ENCODE measurements at regions not wholly inside any gene's neighbourhood (a gene's known extent, or its start where the extent isn't known, plus 50 kb on each side); places are given as distances from the start of the nearest gene placed in this dataset.

GRCh38 chr18:51941999-51942398, 398.0 kb upstream of the DCC start:
- H3K9me3 ChIP-seq (replicated peaks in 1 of 2; ENCODE audit: control insufficient read depth in 2 of 2, insufficient read depth in 1 of 2, low read depth in 1 of 2, low read length in 2 of 2), result no peaks in the 10 kb centered on the region
- H3K4ac ChIP-seq (ENCODE audit: low read length), result no peak overlapping the region
- no peak overlapping the region for H2BK15ac ChIP-seq (ENCODE audit: low read length)
- no peaks in the 10 kb centered on the region for H3K79me1 ChIP-seq (ENCODE audit: low read depth, low read length)
- no peak overlapping the region for H3K23ac ChIP-seq (ENCODE audit: low read depth, low read length, poor library complexity)
- no peak overlapping the region for H3K27ac ChIP-seq (replicated peaks; ENCODE audit: low read length)
- WGBS, 2 donors (ENCODE audit: extremely low coverage in 2 of 2, insufficient read length in 2 of 2, insufficient replicate concordance in 1 of 2), result no CpG with 5 or more reads among the region's 2 CpGs
- H3K9ac ChIP-seq (ENCODE audit: low read depth, low read length, poor library complexity), result no peak overlapping the region
- H3K4me3 ChIP-seq (ENCODE audit: low read length in 2 of 2), result no peak overlapping the region
- H2AFZ ChIP-seq (ENCODE audit: low read length), result no peak overlapping the region
- no peak overlapping the region for H3K18ac ChIP-seq (ENCODE audit: low read length)
- H3K4me1 ChIP-seq (ENCODE audit: control insufficient read depth in 2 of 2, insufficient read depth in 1 of 2, low read depth in 1 of 2, low read length in 2 of 2), result no peaks in the 10 kb centered on the region
- no peak overlapping the region for H2BK12ac ChIP-seq (ENCODE audit: low read length)
- no peak overlapping the region for H3K14ac ChIP-seq (ENCODE audit: low read length)
- H2AK5ac ChIP-seq (ENCODE audit: low read depth, low read length), result no peak overlapping the region
- no peak overlapping the region for H3K4me2 ChIP-seq (ENCODE audit: insufficient read depth, low read length, poor library complexity, severe bottlenecking)
- no peak overlapping the region for H2BK5ac ChIP-seq (ENCODE audit: low read length)
- H2BK120ac ChIP-seq (ENCODE audit: low read depth, low read length), result no peak overlapping the region
- no peak for DNase-seq (ENCODE audit: low spot score)
- no peaks in the 10 kb centered on the region for H3K27me3 ChIP-seq (ENCODE audit: control insufficient read depth in 3 of 3, insufficient read depth in 3 of 3, low read depth in 1 of 3, low read length in 3 of 3)
- H3K36me3 ChIP-seq (replicated peaks in 1 of 2; ENCODE audit: control insufficient read depth in 2 of 2, insufficient read depth in 2 of 2, low read length in 2 of 2), result no peaks in the 10 kb centered on the region
- H4K91ac ChIP-seq (ENCODE audit: low read depth, low read length, poor library complexity), result no peak overlapping the region
- no peak overlapping the region for H4K8ac ChIP-seq (ENCODE audit: low read depth, low read length)

DNA sequence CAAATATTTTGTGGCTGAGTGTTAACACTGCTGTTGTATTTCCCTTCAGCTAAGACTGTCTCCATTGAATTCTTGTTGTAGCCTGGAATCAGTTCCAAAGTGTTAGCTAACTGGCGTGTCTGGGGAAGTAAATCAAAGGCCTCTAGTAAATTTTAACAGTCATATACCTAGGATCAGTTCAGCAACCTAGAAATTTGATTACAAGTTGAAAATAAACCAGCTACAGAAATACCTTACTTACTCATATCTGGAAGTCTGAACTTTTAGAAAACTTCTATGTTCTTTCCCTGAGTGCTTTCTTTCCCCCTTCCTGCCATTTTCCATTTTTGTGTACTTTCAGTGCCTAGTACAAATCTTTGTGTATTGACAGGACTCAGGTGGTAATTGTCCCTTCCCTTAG, 396.7 kb upstream of the DCC start:
- H3K4me3 ChIP-seq (ENCODE audit: low read length in 2 of 2), result no peak overlapping the region
- no peak overlapping the region for H2BK12ac ChIP-seq (ENCODE audit: low read length)
- no peak overlapping the region for H3K23ac ChIP-seq (ENCODE audit: low read depth, low read length, poor library complexity)
- no CpG with 5 or more reads among the region's 1 CpG for WGBS, 2 donors (ENCODE audit: extremely low coverage in 2 of 2, insufficient read length in 2 of 2, insufficient replicate concordance in 1 of 2)
- no peak overlapping the region for H3K14ac ChIP-seq (ENCODE audit: low read length)
- H2AK5ac ChIP-seq (ENCODE audit: low read depth, low read length), result no peak overlapping the region
- H3K36me3 ChIP-seq (replicated peaks in 1 of 2; ENCODE audit: control insufficient read depth in 2 of 2, insufficient read depth in 2 of 2, low read length in 2 of 2), result no peaks in the 10 kb centered on the region
- no peak overlapping the region for H3K9ac ChIP-seq (ENCODE audit: low read depth, low read length, poor library complexity)
- no peak overlapping the region for H4K8ac ChIP-seq (ENCODE audit: low read depth, low read length)
- no peaks in the 10 kb centered on the region for H3K79me1 ChIP-seq (ENCODE audit: low read depth, low read length)
- no peaks in the 10 kb centered on the region for H3K4me1 ChIP-seq (ENCODE audit: control insufficient read depth in 2 of 2, insufficient read depth in 1 of 2, low read depth in 1 of 2, low read length in 2 of 2)
- no peak overlapping the region for H4K91ac ChIP-seq (ENCODE audit: low read depth, low read length, poor library complexity)
- DNase-seq (ENCODE audit: low spot score), result no peak
- H3K18ac ChIP-seq (ENCODE audit: low read length), result no peak overlapping the region
- no peak overlapping the region for H2AFZ ChIP-seq (ENCODE audit: low read length)
- no peak overlapping the region for H2BK120ac ChIP-seq (ENCODE audit: low read depth, low read length)
- H3K4me2 ChIP-seq (ENCODE audit: insufficient read depth, low read length, poor library complexity, severe bottlenecking), result no peak overlapping the region
- H2BK5ac ChIP-seq (ENCODE audit: low read length), result no peak overlapping the region
- no peaks in the 10 kb centered on the region for H3K27me3 ChIP-seq (ENCODE audit: control insufficient read depth in 3 of 3, insufficient read depth in 3 of 3, low read depth in 1 of 3, low read length in 3 of 3)
- H3K27ac ChIP-seq (replicated peaks; ENCODE audit: low read length), result no peak overlapping the region
- no peaks in the 10 kb centered on the region for H3K9me3 ChIP-seq (replicated peaks in 1 of 2; ENCODE audit: control insufficient read depth in 2 of 2, insufficient read depth in 1 of 2, low read depth in 1 of 2, low read length in 2 of 2)
- no peak overlapping the region for H3K4ac ChIP-seq (ENCODE audit: low read length)
- no peak overlapping the region for H2BK15ac ChIP-seq (ENCODE audit: low read length)

DNA sequence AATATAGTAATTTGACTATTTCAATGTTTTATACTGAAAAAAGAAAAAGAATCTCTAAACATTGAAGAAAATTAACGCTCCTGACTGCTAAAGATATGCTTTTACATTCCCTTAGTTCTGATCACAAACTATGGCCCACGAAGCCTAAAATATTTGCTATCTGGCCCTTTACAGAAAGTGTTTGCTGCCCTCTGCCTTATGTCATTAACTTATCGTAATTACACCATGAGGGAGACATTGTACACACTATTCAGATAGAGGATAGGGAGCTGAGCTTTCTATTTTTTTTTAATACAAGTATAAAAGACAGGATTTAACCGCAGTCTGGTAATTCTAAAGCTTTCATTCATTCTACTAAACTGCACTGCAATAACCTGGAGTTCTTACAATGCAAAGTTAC, 393.1 kb upstream of the DCC start:
- no CpG with 5 or more reads among the region's 4 CpGs for WGBS, 2 donors (ENCODE audit: extremely low coverage in 2 of 2, insufficient read length in 2 of 2, insufficient replicate concordance in 1 of 2)

DNA sequence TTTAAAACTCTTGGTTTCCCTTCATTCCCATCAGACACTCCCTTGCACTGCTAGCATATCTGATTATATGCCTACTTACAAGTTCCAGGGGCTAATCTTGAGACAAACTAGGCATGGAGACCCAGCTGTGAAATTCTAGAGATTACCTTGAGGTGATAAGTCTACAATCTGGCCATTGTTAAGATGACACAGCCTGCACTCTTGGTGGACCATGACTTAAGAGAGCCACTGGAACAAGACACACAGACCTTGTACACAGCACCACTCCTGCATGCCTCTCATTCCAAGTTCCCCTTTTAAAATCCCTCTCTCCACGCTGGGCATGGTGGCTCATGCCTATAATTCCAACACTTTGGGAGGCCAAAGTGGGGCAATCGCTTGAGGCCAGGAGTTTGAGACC, 387.2 kb upstream of the DCC start:
- DNase-seq (ENCODE audit: low spot score), result no peak
- Histone ChIP-seq H3K9ac (ENCODE audit: low read depth, low read length, poor library complexity) (no peak overlapping the region), H3K4me2 (ENCODE audit: insufficient read depth, low read length, poor library complexity, severe bottlenecking) (no peak overlapping the region), H3K27ac (replicated peaks; ENCODE audit: low read length) (no peak overlapping the region), H4K91ac (ENCODE audit: low read depth, low read length, poor library complexity) (no peak overlapping the region), H2BK120ac (ENCODE audit: low read depth, low read length) (no peak overlapping the region), H4K8ac (ENCODE audit: low read depth, low read length) (no peak overlapping the region), H2AK5ac (ENCODE audit: low read depth, low read length) (no peak overlapping the region), H3K9me3 (replicated peaks in 1 of 2; ENCODE audit: control insufficient read depth in 2 of 2, insufficient read depth in 1 of 2, low read depth in 1 of 2, low read length in 2 of 2) (no peaks in the 10 kb centered on the region), H3K18ac (ENCODE audit: low read length) (no peak overlapping the region), H3K4ac (ENCODE audit: low read length) (no peak overlapping the region), H2BK12ac (ENCODE audit: low read length) (no peak overlapping the region), H3K23ac (ENCODE audit: low read depth, low read length, poor library complexity) (no peak overlapping the region), H3K4me1 (ENCODE audit: control insufficient read depth in 2 of 2, insufficient read depth in 1 of 2, low read depth in 1 of 2, low read length in 2 of 2) (no peaks in the 10 kb centered on the region), H3K79me1 (ENCODE audit: low read depth, low read length) (no peaks in the 10 kb centered on the region), H2BK15ac (ENCODE audit: low read length) (no peak overlapping the region), H2BK5ac (ENCODE audit: low read length) (no peak overlapping the region), H3K27me3 (ENCODE audit: control insufficient read depth in 3 of 3, insufficient read depth in 3 of 3, low read depth in 1 of 3, low read length in 3 of 3) (no peaks in the 10 kb centered on the region), H2AFZ (ENCODE audit: low read length) (no peak overlapping the region), H3K36me3 (replicated peaks in 1 of 2; ENCODE audit: control insufficient read depth in 2 of 2, insufficient read depth in 2 of 2, low read length in 2 of 2) (no peaks in the 10 kb centered on the region), H3K4me3 (ENCODE audit: low read length in 2 of 2) (no peak overlapping the region), H3K14ac (ENCODE audit: low read length) (no peak overlapping the region)
- WGBS, 2 donors (ENCODE audit: extremely low coverage in 2 of 2, insufficient read length in 2 of 2, insufficient replicate concordance in 1 of 2), result no CpG with 5 or more reads among the region's 2 CpGs

More for the DNA sequence above, 393.1 kb upstream of the DCC start:
- Histone ChIP-seq H3K9ac (ENCODE audit: low read depth, low read length, poor library complexity) (no peak overlapping the region), H2AFZ (ENCODE audit: low read length) (no peak overlapping the region), H2BK120ac (ENCODE audit: low read depth, low read length) (no peak overlapping the region), H3K4me1 (ENCODE audit: control insufficient read depth in 2 of 2, insufficient read depth in 1 of 2, low read depth in 1 of 2, low read length in 2 of 2) (no peaks in the 10 kb centered on the region), H3K23ac (ENCODE audit: low read depth, low read length, poor library complexity) (no peak overlapping the region), H2AK5ac (ENCODE audit: low read depth, low read length) (no peak overlapping the region), H2BK15ac (ENCODE audit: low read length) (no peak overlapping the region), H3K18ac (ENCODE audit: low read length) (no peak overlapping the region), H3K4me2 (ENCODE audit: insufficient read depth, low read length, poor library complexity, severe bottlenecking) (no peak overlapping the region), H3K4me3 (ENCODE audit: low read length in 2 of 2) (no peak overlapping the region), H3K27ac (replicated peaks; ENCODE audit: low read length) (no peak overlapping the region), H3K79me1 (ENCODE audit: low read depth, low read length) (no peaks in the 10 kb centered on the region), H3K9me3 (replicated peaks in 1 of 2; ENCODE audit: control insufficient read depth in 2 of 2, insufficient read depth in 1 of 2, low read depth in 1 of 2, low read length in 2 of 2) (no peaks in the 10 kb centered on the region), H2BK5ac (ENCODE audit: low read length) (no peak overlapping the region), H3K36me3 (replicated peaks in 1 of 2; ENCODE audit: control insufficient read depth in 2 of 2, insufficient read depth in 2 of 2, low read length in 2 of 2) (no peaks in the 10 kb centered on the region), H4K8ac (ENCODE audit: low read depth, low read length) (no peak overlapping the region), H3K14ac (ENCODE audit: low read length) (no peak overlapping the region), H3K27me3 (ENCODE audit: control insufficient read depth in 3 of 3, insufficient read depth in 3 of 3, low read depth in 1 of 3, low read length in 3 of 3) (no peaks in the 10 kb centered on the region), H2BK12ac (ENCODE audit: low read length) (no peak overlapping the region), H3K4ac (ENCODE audit: low read length) (no peak overlapping the region), H4K91ac (ENCODE audit: low read depth, low read length, poor library complexity) (no peak overlapping the region)
- no peak for DNase-seq (ENCODE audit: low spot score)
